ENCODE measurements at regions not wholly inside any gene's neighbourhood (a gene's known extent, or its start where the extent isn't known, plus 50 kb on each side); places are given as distances from the start of the nearest gene placed in this dataset.
"Not testable (repeated sequence)": the region's sequence is repeated elsewhere in the genome, so short reads cannot be mapped to it uniquely, and the experiment has no call there.

- H3K27me3 ChIP-seq = no peaks in the 10 kb centered on the region
- no peaks in the 10 kb centered on the region for H3K9me3 ChIP-seq
- H3K4me1 ChIP-seq = no peaks in the 10 kb centered on the region
- no peak for DNase-seq
- TF ChIP-seq POLR2A (IDR thresholded peaks at IDR 0.05) (no peak), CTCF (IDR thresholded peaks at IDR 0.05) (no peak)
- intact Hi-C loops (cut with DNase I) = no loop called here
- no peak overlapping the region for H3K4me3 ChIP-seq
- H3K36me3 ChIP-seq = no peaks in the 10 kb centered on the region
- 50 to 65% methylated on average over 10 of the region's 10 CpGs for WGBS, 2 donors
- H3K27ac ChIP-seq = peak overlapping the region in 2 of 4 donors; percentile 36 to 55
These were observed 324.5 kb upstream of the EPHA4 start for GRCh38 chr2:221896505-221897151.

GRCh38 chr2:221895366-221896121 is 323.4 kb upstream of the EPHA4 start:
- TF ChIP-seq POLR2A (IDR thresholded peaks at IDR 0.05) (no peak), CTCF (IDR thresholded peaks at IDR 0.05) (no peak)
- Histone ChIP-seq H3K27me3 (no peaks in the 10 kb centered on the region), H3K4me3 (no peak overlapping the region), H3K9me3 (no peaks in the 10 kb centered on the region), H3K27ac (peak overlapping the region in 3 of 4 donors; percentile 23 to 66 (median 55)), H3K36me3 (no peaks in the 10 kb centered on the region), H3K4me1 (no peaks in the 10 kb centered on the region)
- intact Hi-C loops (cut with DNase I) = no loop called here
- DNase-seq = no peak
- WGBS, 2 donors = 61 to 67% methylated on average over 10 of the region's 10 CpGs

GRCh38 chr2:221893501-221893900 is 321.4 kb upstream of the EPHA4 start:
- intact Hi-C loops (cut with DNase I) = no loop called here
- DNase-seq = no peak
- Histone ChIP-seq H3K27me3 (no peaks in the 10 kb centered on the region), H3K4me1 (no peaks in the 10 kb centered on the region), H3K36me3 (no peaks in the 10 kb centered on the region), H3K4me3 (no peak overlapping the region), H3K9me3 (no peaks in the 10 kb centered on the region), H3K27ac (no peak overlapping the region)
- TF ChIP-seq CTCF (IDR thresholded peaks at IDR 0.05) (no peak), POLR2A (IDR thresholded peaks at IDR 0.05) (no peak)
- 59 to 71% methylated on average over 8 of the region's 8 CpGs for WGBS, 2 donors

GRCh38 chr2:221892006-221892405 is 319.9 kb upstream of the EPHA4 start:
- H3K4me3 ChIP-seq; intact Hi-C loops (cut with DNase I): not testable (repeated sequence)

GRCh38 chr2:221883976-221884375 is 311.9 kb upstream of the EPHA4 start:
- intact Hi-C loops (cut with DNase I) = no loop called here
- no peaks in the 10 kb centered on the region for H3K27me3 ChIP-seq
- no peak overlapping the region for H3K4me3 ChIP-seq
- H3K4me1 ChIP-seq = no peaks in the 10 kb centered on the region
- H3K9me3 ChIP-seq = no peaks in the 10 kb centered on the region
- DNase-seq = no peak
- TF ChIP-seq POLR2A (IDR thresholded peaks at IDR 0.05) (no peak), CTCF (IDR thresholded peaks at IDR 0.05) (no peak)
- H3K36me3 ChIP-seq = no peaks in the 10 kb centered on the region
- H3K27ac ChIP-seq = no peak overlapping the region
- 36 to 45% methylated on average over 4 of the region's 4 CpGs for WGBS, 2 donors

More at GRCh38 chr2:221892006-221892405, 319.9 kb upstream of the EPHA4 start:
- no CpG with 5 or more reads among the region's 31 CpGs for WGBS, 2 donors
- not testable (repeated sequence) for H3K36me3 ChIP-seq, H3K27me3 ChIP-seq, H3K9me3 ChIP-seq, H3K4me1 ChIP-seq, DNase-seq, H3K27ac ChIP-seq
